Spleen (tissue), 7 donors: ENCODE measurements at regions not wholly inside any gene's neighbourhood (a gene's known extent, or its start where the extent isn't known, plus 50 kb on each side); places are given as distances from the start of the nearest gene placed in this dataset.

Source experiments
- POLR2A ChIP-seq, 3 donors: fragments of 450-650 bp; IDR thresholded peaks; one replicate each; pipeline ENCODE4 v1.5.1; 2017; ENCODE audit warnings: antibody characterized with exemption in 3 of 3, mild to moderate bottlenecking in 1 of 3
- POLR2AphosphoS5 ChIP-seq, 3 donors: sonication (generic); formaldehyde crosslinking; IDR thresholded peaks; one replicate each; pipeline ENCODE4 v1.5.1; 2017; ENCODE audit warnings: antibody characterized with exemption in 3 of 3
- TF ChIP-seq, protein P1 (sequence below), 11 experiments: fragments of 200-600 bp in 7 of 11; fragments of 450-650 bp in 4 of 11; sonication (generic) in 4 of 11; IDR thresholded peaks in 8 of 11; conservative IDR thresholded peaks in 3 of 11; 1 replicate in 7 of 11; 2 replicates in 4 of 11; pipeline versions ENCODE4 v1.4.0 to v1.8.0; 2016 to 2021; ENCODE audit warnings: antibody characterized with exemption in 11 of 11, inconsistent platforms in 4 of 11, mild to moderate bottlenecking in 1 of 11
- donor health status: DM: no; HTN: no; CAD: no; lungs with moderate emphysema.
- donor health status: DM: no; HTN: no; CAD: no.
- donor health status: DM: no; HTN: no; CAD: no.

- TF ChIP-seq POLR2A (IDR thresholded peaks at IDR 0.05) (no peak), POLR2AphosphoS5 (IDR thresholded peaks at IDR 0.05) (no peak)
- TF ChIP-seq, protein P1, sequence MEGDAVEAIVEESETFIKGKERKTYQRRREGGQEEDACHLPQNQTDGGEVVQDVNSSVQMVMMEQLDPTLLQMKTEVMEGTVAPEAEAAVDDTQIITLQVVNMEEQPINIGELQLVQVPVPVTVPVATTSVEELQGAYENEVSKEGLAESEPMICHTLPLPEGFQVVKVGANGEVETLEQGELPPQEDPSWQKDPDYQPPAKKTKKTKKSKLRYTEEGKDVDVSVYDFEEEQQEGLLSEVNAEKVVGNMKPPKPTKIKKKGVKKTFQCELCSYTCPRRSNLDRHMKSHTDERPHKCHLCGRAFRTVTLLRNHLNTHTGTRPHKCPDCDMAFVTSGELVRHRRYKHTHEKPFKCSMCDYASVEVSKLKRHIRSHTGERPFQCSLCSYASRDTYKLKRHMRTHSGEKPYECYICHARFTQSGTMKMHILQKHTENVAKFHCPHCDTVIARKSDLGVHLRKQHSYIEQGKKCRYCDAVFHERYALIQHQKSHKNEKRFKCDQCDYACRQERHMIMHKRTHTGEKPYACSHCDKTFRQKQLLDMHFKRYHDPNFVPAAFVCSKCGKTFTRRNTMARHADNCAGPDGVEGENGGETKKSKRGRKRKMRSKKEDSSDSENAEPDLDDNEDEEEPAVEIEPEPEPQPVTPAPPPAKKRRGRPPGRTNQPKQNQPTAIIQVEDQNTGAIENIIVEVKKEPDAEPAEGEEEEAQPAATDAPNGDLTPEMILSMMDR (IDR thresholded peaks at IDR 0.05 in 8 of 11, conservative IDR thresholded peaks at IDR 0.05 in 3 of 11), result no peak
Observed at GRCh38 chr2:226652369-226652768, 147.3 kb downstream of the IRS1 start.
